AG04449 (cell line): ENCODE measurements at regions not wholly inside any gene's neighbourhood (a gene's known extent, or its start where the extent isn't known, plus 50 kb on each side); places are given as distances from the start of the nearest gene placed in this dataset.

Experiments
- CTCF ChIA-PET: fragments of 350-600 bp; formaldehyde crosslinking; extraction: SDS; loops from one replicate; lab custom pipeline; 2021; ENCODE audit warnings: antibody characterized with exemption; lab: Yijun Ruan, JAX
- POLR2A ChIA-PET: fragments of 400-600, 350-600 bp; formaldehyde crosslinking; extraction: SDS; loops from one replicate; lab custom pipeline; 2020; ENCODE audit warnings: antibody characterized with exemption, inconsistent platforms; lab: Yijun Ruan, JAX
- DNase-seq: peaks from one replicate; pipeline ENCODE4 v3.0.0-alpha.2; 2010; ENCODE audit warnings: low read depth, low spot score
- H3K4me3 ChIP-seq: 2 replicates; pipeline ENCODE4 v1.5.1; 2011; ENCODE audit warnings: low read depth, mild to moderate bottlenecking, control low read depth, low read length
- CTCF ChIP-seq: IDR thresholded peaks from one replicate; pipeline ENCODE4 v1.5.1; 2011; ENCODE audit warnings: mild to moderate bottlenecking, moderate library complexity, low read length, control low read depth, inconsistent platforms; ENCODE audit not compliant: insufficient read depth; ENCODE audit errors: missing control alignments

DNA sequence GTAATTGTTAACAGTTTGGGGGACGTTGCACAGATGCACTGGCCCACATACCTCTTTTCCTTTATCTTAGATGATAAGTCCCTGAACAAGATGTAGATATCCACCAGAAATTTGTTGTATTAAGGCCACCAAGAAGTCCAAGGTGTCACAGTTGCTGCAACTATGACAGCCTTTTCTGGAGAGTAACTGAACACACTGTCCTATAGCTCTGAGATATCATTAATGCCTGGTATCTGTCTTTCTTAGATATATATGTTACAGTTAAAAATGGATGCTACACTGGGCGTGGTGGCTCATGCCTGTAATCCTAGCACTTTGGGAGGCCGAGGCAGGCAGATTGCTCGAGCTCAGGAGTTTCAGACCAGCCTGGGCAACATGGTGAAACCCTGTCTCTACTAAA is 77.8 kb upstream of the PRDX4 start:
- TF ChIP-seq CTCF, result no peak
- ChIA-PET CTCF (interaction anchor here (0.8 kb wide), 1 partner anchor 27 kb away, joined by 4 read pairs; no protein-coding TSS in a partner anchor), POLR2A (no interaction called here)
- H3K4me3 ChIP-seq, result no peak overlapping the region
- no peak for DNase-seq

DNA sequence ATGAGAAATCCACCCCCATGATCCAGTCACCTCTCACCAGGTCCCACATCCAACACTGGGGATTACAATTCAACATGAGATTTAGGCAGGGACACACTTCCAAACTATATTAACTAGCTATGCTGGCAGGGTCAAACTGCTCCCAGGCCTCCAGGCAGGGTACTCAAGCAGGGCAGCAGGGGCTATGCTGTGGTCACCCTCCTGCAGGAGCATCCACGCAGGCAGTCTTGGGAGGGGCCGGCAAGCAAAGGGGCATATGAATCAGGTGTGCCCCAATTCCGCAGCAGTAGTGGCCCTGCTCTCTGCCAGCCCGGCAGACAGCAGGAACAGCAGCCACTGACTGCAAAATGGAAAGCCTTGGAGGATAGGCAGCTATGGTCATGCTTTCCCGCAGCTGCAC is 74.6 kb upstream of the PRDX4 start:
- CTCF ChIA-PET, result no interaction called here
- POLR2A ChIA-PET, result no interaction called here

GRCh38 chrX:23598575-23598974 is 68.7 kb upstream of the PRDX4 start:
- no peak for DNase-seq
- ChIA-PET CTCF (no interaction called here), POLR2A (no interaction called here)
- no peak for TF ChIP-seq CTCF
- no peak overlapping the region for H3K4me3 ChIP-seq

More for the DNA sequence above, 74.6 kb upstream of the PRDX4 start:
- TF ChIP-seq CTCF, result no peak
- H3K4me3 ChIP-seq, result no peak overlapping the region
- DNase-seq, result no peak

GRCh38 chrX:23603501-23603900 is 63.8 kb upstream of the PRDX4 start:
- no peak overlapping the region for H3K4me3 ChIP-seq
- no peak for TF ChIP-seq CTCF
- ChIA-PET CTCF (no interaction called here), POLR2A (no interaction called here)
- no peak for DNase-seq

- no peak overlapping the region for H3K4me3 ChIP-seq
- ChIA-PET POLR2A (no interaction called here), CTCF (no interaction called here)
- DNase-seq, result no peak
- no peak for TF ChIP-seq CTCF
These were observed 56.8 kb upstream of the PRDX4 start for GRCh38 chrX:23610495-23610894.

DNA sequence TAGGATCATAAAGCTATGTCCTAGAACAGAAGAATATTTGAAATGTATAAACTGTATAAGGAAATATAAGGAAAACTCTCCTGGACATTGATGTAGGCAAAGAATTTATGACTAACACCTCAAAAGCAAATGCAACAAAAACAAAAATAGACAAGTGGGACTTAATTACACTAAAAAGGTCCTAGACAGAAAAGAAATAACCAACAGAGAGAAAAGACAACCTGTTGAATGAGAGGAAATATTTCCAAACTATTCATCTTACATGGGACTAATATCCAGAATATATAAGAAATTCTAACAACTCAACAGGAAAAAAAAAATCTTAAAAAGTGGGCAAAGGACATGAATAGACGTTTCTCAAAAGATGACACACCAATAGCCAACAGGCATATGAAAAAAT is 54.4 kb upstream of the PRDX4 start:
- POLR2A ChIA-PET, result no interaction called here
- CTCF ChIA-PET, result no interaction called here

More for the DNA sequence above, 54.4 kb upstream of the PRDX4 start:
- no peak for DNase-seq
- H3K4me3 ChIP-seq, result no peak overlapping the region
- no peak for TF ChIP-seq CTCF
